Right renal cortex interstitium (tissue), 3 donors: ENCODE measurements at regions not wholly inside any gene's neighbourhood (a gene's known extent, or its start where the extent isn't known, plus 50 kb on each side); places are given as distances from the start of the nearest gene placed in this dataset.

Source experiments
- DNase-seq, 3 donors: peaks; one replicate each; pipeline ENCODE4 v3.0.0-alpha.2; 2013; ENCODE audit warnings: low read depth in 3 of 3, low spot score in 2 of 3

GRCh38 chr5:167769846-167770413 is 521.5 kb upstream of the WWC1 start:
- DNase-seq, result no peak

- DNase-seq, result no peak
Observed at GRCh38 chr5:167770461-167770860, 521.0 kb upstream of the WWC1 start.

GRCh38 chr5:167771571-167771970 is 519.9 kb upstream of the WWC1 start:
- no peak for DNase-seq

- DNase-seq, result no peak
Observed at GRCh38 chr5:167773668-167774301, 517.7 kb upstream of the WWC1 start.

- no peak for DNase-seq
Observed at GRCh38 chr5:167777746-167778145, 513.7 kb upstream of the WWC1 start.

GRCh38 chr5:167778228-167778627 is 513.2 kb upstream of the WWC1 start:
- no peak for DNase-seq

- no peak for DNase-seq
Observed at GRCh38 chr5:167779644-167780043, 511.8 kb upstream of the WWC1 start.

GRCh38 chr5:167780177-167780576 is 511.3 kb upstream of the WWC1 start:
- DNase-seq, result no peak

- DNase-seq, result peak in 1 of 3 donors; percentile 7
Observed at GRCh38 chr5:167783145-167783817, 508.2 kb upstream of the WWC1 start.

GRCh38 chr5:167785106-167785505 is 506.3 kb upstream of the WWC1 start:
- no peak for DNase-seq

GRCh38 chr5:167785901-167786300 is 505.5 kb upstream of the WWC1 start:
- DNase-seq, result no peak

GRCh38 chr5:167786871-167787578 is 504.4 kb upstream of the WWC1 start:
- no peak for DNase-seq

GRCh38 chr5:167790045-167790444 is 501.4 kb upstream of the WWC1 start:
- no peak for DNase-seq

- DNase-seq, result no peak
Observed at GRCh38 chr5:167790462-167791260, 500.8 kb upstream of the WWC1 start.

GRCh38 chr5:167792514-167792913 is 498.9 kb upstream of the WWC1 start:
- no peak for DNase-seq

- DNase-seq, result no peak
Observed at GRCh38 chr5:167793700-167794099, 497.7 kb upstream of the WWC1 start.

- no peak for DNase-seq
Observed at GRCh38 chr5:167794121-167794520, 497.3 kb upstream of the WWC1 start.

GRCh38 chr5:167796672-167797071 is 494.8 kb upstream of the WWC1 start:
- DNase-seq, result no peak

GRCh38 chr5:167797933-167798332 is 493.5 kb upstream of the WWC1 start:
- DNase-seq, result no peak

GRCh38 chr5:167798448-167798847 is 493.0 kb upstream of the WWC1 start:
- DNase-seq, result no peak

GRCh38 chr5:167800427-167800826 is 491.0 kb upstream of the WWC1 start:
- DNase-seq, result no peak
